ENCODE measurements at regions not wholly inside any gene's neighbourhood (a gene's known extent, or its start where the extent isn't known, plus 50 kb on each side); places are given as distances from the start of the nearest gene placed in this dataset.

DNA sequence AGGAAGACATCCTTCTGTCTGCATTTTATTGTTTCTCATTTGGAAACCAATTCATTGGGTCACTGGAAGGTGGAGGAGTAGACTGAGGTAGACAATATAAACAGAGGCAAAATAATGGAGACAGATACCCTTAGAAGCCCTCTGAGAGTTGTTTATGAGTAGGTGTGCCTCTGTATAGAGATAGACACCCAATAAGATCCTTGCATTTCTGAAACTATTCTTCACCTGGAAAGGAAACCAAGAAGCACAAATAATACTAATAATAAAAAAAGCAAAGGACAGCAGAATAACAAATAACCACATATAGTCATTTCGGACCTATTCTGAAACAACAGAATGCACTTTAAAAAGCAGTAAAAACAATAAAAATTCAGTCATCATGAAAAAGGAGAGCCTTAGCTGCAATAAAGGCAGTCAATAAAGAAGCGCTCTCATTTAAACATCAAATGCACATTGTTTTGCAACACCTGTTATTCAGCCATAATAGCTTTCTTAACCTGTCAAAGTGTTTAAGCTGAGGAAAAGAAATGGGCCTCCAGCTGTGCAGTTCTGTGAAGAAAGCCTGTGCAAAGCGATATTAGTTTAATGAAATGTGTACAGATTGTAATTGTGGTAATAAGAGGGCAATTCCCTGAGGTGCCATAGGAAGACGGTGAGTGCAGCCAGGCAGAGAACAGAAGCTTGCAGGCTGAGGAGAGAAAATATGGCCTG is 904.2 kb downstream of the STPG2 start:
- no peak overlapping the region for H3K4me3 Mint-ChIP-seq (ENCODE audit: low read depth, unreplicated experiment)
- no peaks in the 10 kb centered on the region for H3K9me3 Mint-ChIP-seq (ENCODE audit: low read depth, unreplicated experiment)
- no peak overlapping the region for H3K27ac Mint-ChIP-seq (ENCODE audit: unreplicated experiment)
- TF ChIP-seq, protein P1, sequence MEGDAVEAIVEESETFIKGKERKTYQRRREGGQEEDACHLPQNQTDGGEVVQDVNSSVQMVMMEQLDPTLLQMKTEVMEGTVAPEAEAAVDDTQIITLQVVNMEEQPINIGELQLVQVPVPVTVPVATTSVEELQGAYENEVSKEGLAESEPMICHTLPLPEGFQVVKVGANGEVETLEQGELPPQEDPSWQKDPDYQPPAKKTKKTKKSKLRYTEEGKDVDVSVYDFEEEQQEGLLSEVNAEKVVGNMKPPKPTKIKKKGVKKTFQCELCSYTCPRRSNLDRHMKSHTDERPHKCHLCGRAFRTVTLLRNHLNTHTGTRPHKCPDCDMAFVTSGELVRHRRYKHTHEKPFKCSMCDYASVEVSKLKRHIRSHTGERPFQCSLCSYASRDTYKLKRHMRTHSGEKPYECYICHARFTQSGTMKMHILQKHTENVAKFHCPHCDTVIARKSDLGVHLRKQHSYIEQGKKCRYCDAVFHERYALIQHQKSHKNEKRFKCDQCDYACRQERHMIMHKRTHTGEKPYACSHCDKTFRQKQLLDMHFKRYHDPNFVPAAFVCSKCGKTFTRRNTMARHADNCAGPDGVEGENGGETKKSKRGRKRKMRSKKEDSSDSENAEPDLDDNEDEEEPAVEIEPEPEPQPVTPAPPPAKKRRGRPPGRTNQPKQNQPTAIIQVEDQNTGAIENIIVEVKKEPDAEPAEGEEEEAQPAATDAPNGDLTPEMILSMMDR (IDR thresholded peaks at IDR 0.05; ENCODE audit: unreplicated experiment): no peak
- no peaks in the 10 kb centered on the region for H3K27me3 Mint-ChIP-seq (ENCODE audit: unreplicated experiment)
- no peaks in the 10 kb centered on the region for H3K36me3 Mint-ChIP-seq (ENCODE audit: insufficient read depth, unreplicated experiment)
- DNase-seq: no peak
- intact Hi-C loops (cut with micrococcal nuclease; ENCODE audit: unreplicated experiment): no loop called here
- CTCF ChIA-PET: no interaction called here
- no TSS peak for BruUV-seq (replicated peaks)
- no peaks in the 10 kb centered on the region for H3K4me1 Mint-ChIP-seq (ENCODE audit: low read depth, unreplicated experiment)

DNA sequence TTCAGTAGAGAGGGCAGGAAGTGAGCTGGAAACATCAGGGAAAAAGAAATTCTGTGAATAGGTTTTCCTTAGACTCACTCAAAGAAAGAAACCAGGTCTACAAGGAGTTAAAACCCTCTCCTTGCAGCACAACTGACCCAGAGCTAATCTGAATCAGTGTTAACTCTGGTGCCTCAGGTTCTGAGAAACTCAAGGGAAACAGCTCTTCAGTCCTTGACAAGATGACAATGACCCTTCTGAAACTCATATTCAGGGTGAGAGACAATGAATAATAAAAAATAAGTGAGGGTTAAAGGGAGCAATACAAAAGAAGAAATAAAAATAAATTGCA is 903.6 kb downstream of the STPG2 start:
- no peaks in the 10 kb centered on the region for H3K9me3 Mint-ChIP-seq (ENCODE audit: low read depth, unreplicated experiment)
- H3K4me3 Mint-ChIP-seq (ENCODE audit: low read depth, unreplicated experiment): no peak overlapping the region
- intact Hi-C loops (cut with micrococcal nuclease; ENCODE audit: unreplicated experiment): no loop called here
- H3K27me3 Mint-ChIP-seq (ENCODE audit: unreplicated experiment): no peaks in the 10 kb centered on the region
- H3K27ac Mint-ChIP-seq (ENCODE audit: unreplicated experiment): no peak overlapping the region
- H3K36me3 Mint-ChIP-seq (ENCODE audit: insufficient read depth, unreplicated experiment): no peaks in the 10 kb centered on the region
- H3K4me1 Mint-ChIP-seq (ENCODE audit: low read depth, unreplicated experiment): no peaks in the 10 kb centered on the region
- TF ChIP-seq, protein P1 (IDR thresholded peaks at IDR 0.05; ENCODE audit: unreplicated experiment): no peak
- CTCF ChIA-PET: no interaction called here
- no TSS peak for BruUV-seq (replicated peaks)
- DNase-seq: no peak

DNA sequence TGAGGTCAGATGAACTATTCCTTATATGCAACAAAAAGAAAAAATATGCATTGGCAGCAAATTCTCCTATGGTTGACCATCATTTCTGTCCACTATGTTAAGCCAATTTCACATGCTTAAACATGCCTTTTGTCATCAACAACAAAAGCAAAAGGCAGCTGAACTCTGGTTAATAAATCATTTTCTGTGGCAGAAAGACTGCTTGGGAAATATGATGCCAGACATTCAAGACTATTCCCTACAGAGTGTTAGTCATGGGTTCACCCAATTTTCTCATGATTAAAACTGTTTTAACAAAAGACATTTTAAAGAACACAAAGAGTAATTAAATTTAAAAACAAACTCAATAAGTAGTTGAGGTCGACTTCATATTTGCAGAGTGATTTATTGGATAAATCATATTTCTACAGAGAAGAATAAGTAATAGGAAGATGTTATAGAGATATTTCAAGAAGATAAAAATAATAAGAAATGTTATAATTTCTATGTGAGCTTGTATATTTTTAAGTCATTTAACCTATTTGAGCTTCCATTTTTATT is 890.6 kb downstream of the STPG2 start:
- no peak for DNase-seq
- H3K27ac Mint-ChIP-seq (ENCODE audit: unreplicated experiment): no peak overlapping the region
- intact Hi-C loops (cut with micrococcal nuclease; ENCODE audit: unreplicated experiment): no loop called here

DNA sequence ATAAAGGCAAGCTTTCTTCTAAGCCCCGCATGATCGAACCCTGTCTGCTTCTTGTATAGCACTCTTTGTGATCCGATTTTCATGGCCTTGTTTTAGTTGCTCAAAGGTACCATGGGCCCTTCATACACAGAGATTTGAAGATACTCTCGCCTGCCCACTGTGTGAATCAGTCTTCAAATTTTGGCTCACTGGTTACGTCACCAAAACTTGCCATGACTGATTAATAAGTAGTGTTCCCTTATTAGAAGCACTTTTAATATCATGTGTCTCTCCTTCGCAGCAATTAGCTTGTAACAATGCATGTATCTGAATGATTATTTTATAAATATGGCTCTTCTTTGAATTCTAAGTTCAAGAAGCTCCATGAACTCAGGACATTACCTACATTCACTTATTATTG is 880.5 kb downstream of the STPG2 start:
- Mint-ChIP-seq H3K9me3 (ENCODE audit: low read depth, unreplicated experiment) (no peaks in the 10 kb centered on the region), H3K36me3 (ENCODE audit: insufficient read depth, unreplicated experiment) (no peaks in the 10 kb centered on the region), H3K27me3 (ENCODE audit: unreplicated experiment) (no peaks in the 10 kb centered on the region), H3K4me1 (ENCODE audit: low read depth, unreplicated experiment) (no peaks in the 10 kb centered on the region), H3K27ac (ENCODE audit: unreplicated experiment) (no peak overlapping the region), H3K4me3 (ENCODE audit: low read depth, unreplicated experiment) (no peak overlapping the region)
- intact Hi-C loops (cut with micrococcal nuclease; ENCODE audit: unreplicated experiment): no loop called here
- TF ChIP-seq, protein P1 (IDR thresholded peaks at IDR 0.05; ENCODE audit: unreplicated experiment): no peak
- BruUV-seq (replicated peaks): no TSS peak
- DNase-seq: no peak
- CTCF ChIA-PET: no interaction called here

More for the DNA sequence above, 890.6 kb downstream of the STPG2 start:
- no peak overlapping the region for H3K4me3 Mint-ChIP-seq (ENCODE audit: low read depth, unreplicated experiment)
- H3K4me1 Mint-ChIP-seq (ENCODE audit: low read depth, unreplicated experiment): no peaks in the 10 kb centered on the region
- TF ChIP-seq, protein P1 (IDR thresholded peaks at IDR 0.05; ENCODE audit: unreplicated experiment): no peak
- no TSS peak for BruUV-seq (replicated peaks)
- no peaks in the 10 kb centered on the region for H3K27me3 Mint-ChIP-seq (ENCODE audit: unreplicated experiment)
- CTCF ChIA-PET: no interaction called here
- peaks cover 2% of the 10 kb centered on the region for H3K9me3 Mint-ChIP-seq (ENCODE audit: low read depth, unreplicated experiment)
- H3K36me3 Mint-ChIP-seq (ENCODE audit: insufficient read depth, unreplicated experiment): no peaks in the 10 kb centered on the region
